Keratinocyte (primary cell): ENCODE measurements at regions not wholly inside any gene's neighbourhood (a gene's known extent, or its start where the extent isn't known, plus 50 kb on each side); places are given as distances from the start of the nearest gene placed in this dataset.

Source experiments
- CTCF ChIP-seq, 3 experiments: IDR thresholded peaks in 1 of 3; conservative IDR thresholded peaks in 1 of 3; optimal IDR thresholded peaks in 1 of 3; 2 replicates in 2 of 3; 3 replicates in 1 of 3; pipeline versions ENCODE3 to v1.5.1; 2011; ENCODE audit warnings: low read length in 3 of 3, mild to moderate bottlenecking in 3 of 3, moderate library complexity in 2 of 3, control low read depth in 1 of 3, inconsistent platforms in 1 of 3; ENCODE audit not compliant: insufficient read depth in 2 of 3; ENCODE audit errors: extremely low read depth in 1 of 3
- EZH2 ChIP-seq: IDR thresholded peaks from one replicate; pipeline ENCODE4 v1.6.1; 2012; ENCODE audit warnings: inconsistent platforms, mild to moderate bottlenecking, low read length, moderate library complexity

DNA sequence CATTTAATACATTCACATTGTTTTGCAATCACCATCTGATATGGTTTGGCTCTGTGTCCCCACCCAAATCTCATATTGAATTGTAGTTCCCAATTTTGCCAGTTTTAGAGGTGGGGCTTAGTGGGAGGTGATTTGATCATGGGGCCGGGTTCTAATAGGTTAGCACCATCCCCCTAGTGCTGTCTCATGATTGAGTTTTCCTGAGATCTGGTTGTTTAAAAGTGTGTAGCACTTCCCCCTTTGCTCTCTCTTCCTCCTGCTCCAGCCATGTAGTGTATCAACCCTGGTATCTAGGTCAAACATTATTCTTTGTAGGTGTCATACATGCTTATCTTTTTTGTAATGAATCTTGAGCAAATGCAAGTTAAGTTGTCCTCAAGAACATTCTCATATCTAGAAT, 83.3 kb upstream of the KIT start:
- TF ChIP-seq CTCF (optimal IDR thresholded peaks at IDR 0.05 in 1 of 3, IDR thresholded peaks at IDR 0.05 in 1 of 3, conservative IDR thresholded peaks at IDR 0.05 in 1 of 3; ENCODE audit: extremely low read depth in 1 of 3, insufficient read depth in 2 of 3, low read length in 3 of 3): no peak
- TF ChIP-seq EZH2: no peak
